Fibroblast of lung (primary cell): ENCODE measurements at regions not wholly inside any gene's neighbourhood (a gene's known extent, or its start where the extent isn't known, plus 50 kb on each side); places are given as distances from the start of the nearest gene placed in this dataset.
"Not testable (repeated sequence)": the region's sequence is repeated elsewhere in the genome, so short reads cannot be mapped to it uniquely, and the experiment has no call there.

Source experiments
- DNase-seq, 2 donors: peaks; one replicate each; pipeline versions ENCODE4 v3.0.0 to v3.0.0-alpha.2; 2010; ENCODE audit warnings: low read depth in 2 of 2
- H2AFZ ChIP-seq: 2 replicates; pipeline ENCODE4 v1.5.1; 2012; ENCODE audit warnings: low read length, control low read depth, inconsistent platforms
- H3K27ac ChIP-seq: 2 replicates; pipeline ENCODE4 v1.5.1; 2011; ENCODE audit warnings: low read length, control low read depth; ENCODE audit not compliant: insufficient read depth
- H3K27me3 ChIP-seq: 2 replicates; pipeline ENCODE4 v1.5.1; 2011; ENCODE audit warnings: mild to moderate bottlenecking, low read length; ENCODE audit not compliant: control insufficient read depth, insufficient read depth
- H3K36me3 ChIP-seq: 2 replicates; pipeline ENCODE4 v1.5.1; 2011; ENCODE audit warnings: low read length; ENCODE audit not compliant: control insufficient read depth, insufficient read depth
- H3K4me1 ChIP-seq: 2 replicates; pipeline ENCODE4 v1.5.1; 2011; ENCODE audit warnings: low read length; ENCODE audit not compliant: control insufficient read depth, insufficient read depth; ENCODE audit errors: extremely low read depth
- H3K4me2 ChIP-seq: 2 replicates; pipeline ENCODE4 v1.5.1; 2011; ENCODE audit warnings: low read length, control low read depth; ENCODE audit not compliant: insufficient read depth; ENCODE audit errors: extremely low read depth
- H3K4me3 ChIP-seq, 4 experiments: fragments of 200-600 bp in 1 of 4; sonication (generic) in 1 of 4; replicated peaks in 1 of 4; 2 replicates each; pipeline ENCODE4 v1.5.1; 2011 to 2016; ENCODE audit warnings: low read length in 4 of 4, low read depth in 3 of 4, mild to moderate bottlenecking in 3 of 4, control low read depth in 2 of 4, inconsistent platforms in 1 of 4, mixed read lengths in 1 of 4; ENCODE audit not compliant: insufficient read depth in 1 of 4; ENCODE audit errors: control extremely low read depth in 1 of 4
- H3K79me2 ChIP-seq: 2 replicates; pipeline ENCODE4 v1.5.1; 2012; ENCODE audit warnings: mild to moderate bottlenecking, low read length, inconsistent platforms; ENCODE audit not compliant: control insufficient read depth, insufficient read depth
- H3K9ac ChIP-seq: 2 replicates; pipeline ENCODE4 v1.5.1; 2011; ENCODE audit warnings: mild to moderate bottlenecking, low read length, control low read depth; ENCODE audit not compliant: insufficient read depth
- H3K9me3 ChIP-seq: 2 replicates; pipeline ENCODE4 v1.5.1; 2012; ENCODE audit warnings: low read depth, low read length; ENCODE audit not compliant: control insufficient read depth, insufficient read depth
- H4K20me1 ChIP-seq: 2 replicates; pipeline ENCODE4 v1.5.1; 2011; ENCODE audit warnings: low read length; ENCODE audit not compliant: control insufficient read depth, insufficient read depth; ENCODE audit errors: extremely low read depth
- EZH2 ChIP-seq: IDR thresholded peaks from 2 replicates; pipeline ENCODE4 v1.5.1; 2012; ENCODE audit warnings: low read length, control low read depth, mild to moderate bottlenecking; ENCODE audit errors: missing control alignments
- TF ChIP-seq, protein P1 (sequence below), 2 donors: IDR thresholded peaks in 1 of 2; conservative IDR thresholded peaks in 1 of 2; 1 replicate in 1 of 2; 2 replicates in 1 of 2; pipeline ENCODE4 v1.5.1; 2011 to 2012; ENCODE audit warnings: low read length in 2 of 2, control low read depth in 1 of 2, inconsistent platforms in 1 of 2, low read depth in 1 of 2, mild to moderate bottlenecking in 1 of 2

- no peak overlapping the region for H2AFZ ChIP-seq
- TF ChIP-seq EZH2 = no peak
- TF ChIP-seq, protein P1, sequence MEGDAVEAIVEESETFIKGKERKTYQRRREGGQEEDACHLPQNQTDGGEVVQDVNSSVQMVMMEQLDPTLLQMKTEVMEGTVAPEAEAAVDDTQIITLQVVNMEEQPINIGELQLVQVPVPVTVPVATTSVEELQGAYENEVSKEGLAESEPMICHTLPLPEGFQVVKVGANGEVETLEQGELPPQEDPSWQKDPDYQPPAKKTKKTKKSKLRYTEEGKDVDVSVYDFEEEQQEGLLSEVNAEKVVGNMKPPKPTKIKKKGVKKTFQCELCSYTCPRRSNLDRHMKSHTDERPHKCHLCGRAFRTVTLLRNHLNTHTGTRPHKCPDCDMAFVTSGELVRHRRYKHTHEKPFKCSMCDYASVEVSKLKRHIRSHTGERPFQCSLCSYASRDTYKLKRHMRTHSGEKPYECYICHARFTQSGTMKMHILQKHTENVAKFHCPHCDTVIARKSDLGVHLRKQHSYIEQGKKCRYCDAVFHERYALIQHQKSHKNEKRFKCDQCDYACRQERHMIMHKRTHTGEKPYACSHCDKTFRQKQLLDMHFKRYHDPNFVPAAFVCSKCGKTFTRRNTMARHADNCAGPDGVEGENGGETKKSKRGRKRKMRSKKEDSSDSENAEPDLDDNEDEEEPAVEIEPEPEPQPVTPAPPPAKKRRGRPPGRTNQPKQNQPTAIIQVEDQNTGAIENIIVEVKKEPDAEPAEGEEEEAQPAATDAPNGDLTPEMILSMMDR (conservative IDR thresholded peaks at IDR 0.05 in 1 of 2, IDR thresholded peaks at IDR 0.05 in 1 of 2; ENCODE audit: low read depth in 1 of 2, low read length in 2 of 2) = no peak
- H3K4me1 ChIP-seq = no peaks in the 10 kb centered on the region
- H3K79me2 ChIP-seq = no peaks in the 10 kb centered on the region
- H3K36me3 ChIP-seq = no peaks in the 10 kb centered on the region
- H3K27ac ChIP-seq = no peak overlapping the region
- no peak overlapping the region for H3K4me2 ChIP-seq
- H3K9me3 ChIP-seq = no peaks in the 10 kb centered on the region
- H4K20me1 ChIP-seq = no peaks in the 10 kb centered on the region
- H3K9ac ChIP-seq = no peak overlapping the region
- H3K4me3 ChIP-seq = no peak overlapping the region
- no peaks in the 10 kb centered on the region for H3K27me3 ChIP-seq
- peak in 1 of 2 donors; percentile 33 for DNase-seq
Measured at GRCh38 chrX:19237901-19238300, 105.8 kb upstream of the PDHA1 start.

DNA sequence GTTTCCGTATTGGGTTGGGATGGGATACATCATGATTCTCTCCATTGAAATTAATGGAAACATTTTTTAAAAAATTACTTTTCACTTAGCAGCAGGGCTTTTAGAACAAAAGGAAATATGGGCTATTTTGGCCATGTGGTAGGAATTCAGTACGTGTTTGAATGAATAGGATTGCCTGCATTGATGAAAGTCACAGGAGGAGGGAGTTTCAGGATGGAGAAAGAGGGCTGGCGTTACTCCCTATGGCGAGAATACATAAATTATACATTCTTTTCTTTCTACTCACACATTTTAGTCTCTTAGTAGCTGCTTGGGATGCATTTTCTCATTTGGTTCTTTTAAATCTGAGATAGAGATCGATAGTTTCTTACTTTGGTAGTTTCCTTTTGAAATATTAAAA, 100.3 kb upstream of the PDHA1 start:
- Histone ChIP-seq H3K36me3 (no peaks in the 10 kb centered on the region), H3K27me3 (no peaks in the 10 kb centered on the region), H2AFZ (no peak overlapping the region)

DNA sequence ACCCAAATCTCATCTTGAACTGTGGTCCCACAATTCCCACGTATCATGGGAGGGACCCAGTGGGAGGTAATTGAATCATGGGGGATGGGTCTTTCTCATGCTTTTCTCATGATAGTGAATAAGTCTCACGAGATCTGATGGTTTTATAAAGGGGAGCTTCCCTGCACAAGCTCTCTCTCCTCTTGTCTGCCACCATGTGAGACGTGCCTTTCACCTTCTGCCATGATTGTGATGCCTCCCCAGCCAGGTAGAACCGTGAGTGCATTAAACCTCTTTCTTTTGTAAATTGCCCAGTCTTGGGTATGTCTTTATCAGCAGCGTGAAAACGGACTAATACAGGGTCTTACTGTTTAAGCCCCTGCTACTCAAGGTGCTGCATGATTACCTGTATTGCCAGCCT, 98.8 kb upstream of the PDHA1 start:
- DNase-seq, H3K4me1 ChIP-seq, H3K4me3 ChIP-seq, H3K27ac ChIP-seq, H3K4me2 ChIP-seq, H3K36me3 ChIP-seq, H3K9me3 ChIP-seq, H3K9ac ChIP-seq, H2AFZ ChIP-seq, H3K79me2 ChIP-seq, H3K27me3 ChIP-seq, H4K20me1 ChIP-seq: not testable (repeated sequence)

More for the DNA sequence above, 100.3 kb upstream of the PDHA1 start:
- Histone ChIP-seq H3K4me1 (no peaks in the 10 kb centered on the region), H3K79me2 (no peaks in the 10 kb centered on the region), H3K9ac (no peak overlapping the region), H4K20me1 (no peaks in the 10 kb centered on the region), H3K4me2 (no peak overlapping the region), H3K9me3 (no peaks in the 10 kb centered on the region), H3K4me3 (no peak overlapping the region), H3K27ac (no peak overlapping the region)
- TF ChIP-seq, protein P1 (conservative IDR thresholded peaks at IDR 0.05 in 1 of 2, IDR thresholded peaks at IDR 0.05 in 1 of 2; ENCODE audit: low read depth in 1 of 2, low read length in 2 of 2) = no peak
- TF ChIP-seq EZH2 = no peak
- no peak for DNase-seq
